Tongue (tissue), 2 donors: ENCODE measurements at regions not wholly inside any gene's neighbourhood (a gene's known extent, or its start where the extent isn't known, plus 50 kb on each side); places are given as distances from the start of the nearest gene placed in this dataset. TPM values are rescaled to one million over a fixed set of nuclear protein-coding genes. Genes with fewer than 3 reads are reported as not detected.
"Not testable (repeated sequence)": the region's sequence is repeated elsewhere in the genome, so short reads cannot be mapped to it uniquely, and the experiment has no call there.

Source experiments
- DNase-seq: peaks from one replicate; pipeline ENCODE4 v3.0.0-alpha.2; 2015
- small RNA-seq: library from RNA; depleted of rRNA; stranded (forward); fragments of <200 nt; gene quantifications from one replicate; pipeline ENCODE3, GENCODE V24; 2014; ENCODE audit warnings: low replicate concordance

- DNase-seq, result no peak
Measured at GRCh38 chr10:32141018-32141807, 85.0 kb upstream of the KIF5B start.

- no peak for DNase-seq
Measured at GRCh38 chr10:32140403-32140802, 84.2 kb upstream of the KIF5B start.

- DNase-seq, result peak; percentile 45
Measured at GRCh38 chr10:32139223-32140073, 83.2 kb upstream of the KIF5B start.

DNA sequence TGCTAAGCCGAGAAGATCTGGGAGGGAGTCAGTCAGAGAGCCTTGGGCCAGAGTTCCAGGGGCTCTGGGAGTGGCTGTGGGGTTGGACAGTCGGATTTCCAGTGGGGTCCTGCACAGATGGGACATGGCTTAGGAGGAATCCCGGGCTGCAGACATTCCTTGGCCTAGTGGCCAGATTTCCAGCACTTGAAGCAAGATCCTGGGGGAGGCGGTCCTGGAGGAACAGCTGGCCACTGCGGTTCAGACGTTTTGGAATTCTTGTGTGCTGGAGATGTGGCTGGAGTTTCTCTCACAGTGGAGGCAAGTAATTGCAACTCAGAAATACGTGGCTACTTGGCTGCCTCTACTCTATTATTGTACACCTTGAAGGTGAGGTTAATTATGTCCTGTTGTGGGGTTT, 80.7 kb upstream of the KIF5B start:
- peak; percentile 60 for DNase-seq

DNA sequence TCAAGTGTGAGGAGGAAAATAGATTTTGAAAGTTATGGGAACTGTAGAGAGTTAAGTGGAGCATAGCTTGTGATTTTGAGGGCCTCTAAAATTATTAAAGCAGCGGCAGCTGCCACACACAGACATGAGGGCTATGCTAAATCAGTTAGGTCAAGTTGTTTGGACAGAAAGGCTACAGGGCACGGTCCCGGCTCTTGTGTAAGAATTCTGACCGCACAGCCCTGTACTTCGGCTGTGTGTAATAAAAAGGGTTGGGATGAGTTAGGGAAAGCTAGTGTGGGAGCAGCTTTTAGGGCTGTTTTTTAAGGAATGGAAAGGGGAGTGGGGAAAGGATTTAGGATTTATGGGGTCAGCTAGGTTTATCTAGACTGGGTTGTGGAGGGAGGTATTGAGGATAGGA, 79.6 kb upstream of the KIF5B start:
- not testable (repeated sequence) for DNase-seq

DNA sequence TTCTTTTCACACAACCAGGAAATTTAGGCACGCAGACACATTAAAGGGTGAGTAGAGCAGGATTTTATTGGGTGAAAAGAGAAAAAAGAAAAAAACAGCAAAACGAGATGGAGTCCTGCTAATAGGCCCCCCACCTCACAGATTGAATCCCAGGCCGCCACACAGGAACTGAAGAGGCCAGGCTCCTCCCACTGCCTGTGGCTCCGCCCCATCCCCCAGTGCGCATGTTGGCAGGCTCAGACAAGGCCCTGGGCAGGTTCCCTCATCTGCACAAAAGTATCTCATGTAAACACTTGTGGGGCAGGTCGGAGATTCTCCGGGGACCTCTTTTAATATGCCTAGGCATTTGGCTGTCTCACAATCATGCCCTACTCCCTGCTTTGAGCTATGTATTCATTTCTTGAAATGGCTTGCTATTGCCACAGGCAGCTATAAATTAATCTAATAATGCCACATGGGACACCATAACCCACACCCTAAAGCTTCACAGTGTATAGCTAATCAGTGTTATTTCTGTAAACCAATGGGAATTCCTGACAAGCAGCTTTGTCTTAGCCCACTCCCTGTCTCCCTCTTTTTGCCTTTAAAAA, 76.2 kb upstream of the KIF5B start:
- DNase-seq, result no peak

DNA sequence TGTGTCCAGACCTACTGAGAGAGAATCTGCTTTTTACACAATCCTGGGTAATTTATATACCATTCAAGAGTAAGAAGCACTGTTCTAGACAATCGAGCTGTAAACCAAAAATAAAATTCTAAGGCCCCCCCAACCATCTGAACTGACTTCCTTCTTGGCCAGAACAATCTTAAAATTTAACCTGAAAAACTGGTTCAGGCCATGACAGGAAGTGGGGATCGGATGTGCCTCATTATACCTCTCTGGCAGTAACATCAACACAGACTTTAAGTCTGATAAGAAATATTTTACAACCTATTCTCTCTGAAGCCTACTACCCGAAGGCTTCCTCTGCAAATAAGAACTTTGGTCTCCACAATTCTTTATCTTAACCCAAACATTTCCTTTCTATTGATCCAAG, 75.2 kb upstream of the KIF5B start:
- no peak for DNase-seq

DNA sequence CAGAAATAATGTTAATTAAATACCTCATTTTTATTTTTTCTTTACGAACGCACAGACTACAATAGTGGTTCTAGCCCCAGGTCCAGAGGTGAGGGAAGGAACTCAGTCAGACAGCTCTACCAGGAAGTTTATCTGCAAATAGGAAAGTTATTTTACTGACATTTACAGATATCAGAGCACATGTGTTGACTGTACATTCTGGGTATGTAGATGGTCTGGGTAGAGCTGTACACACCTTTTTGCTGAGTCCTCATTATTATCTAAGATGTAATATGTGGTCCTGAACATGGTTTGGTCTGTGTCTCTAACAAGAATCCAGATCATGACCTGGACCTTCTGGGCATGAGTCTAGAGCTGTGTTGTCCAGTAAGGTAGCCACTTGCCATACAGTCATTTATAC, 74.6 kb upstream of the KIF5B start:
- DNase-seq, result no peak

GRCh38 chr10:32125023-32125422, 68.8 kb upstream of the KIF5B start:
- DNase-seq, result no peak

DNA sequence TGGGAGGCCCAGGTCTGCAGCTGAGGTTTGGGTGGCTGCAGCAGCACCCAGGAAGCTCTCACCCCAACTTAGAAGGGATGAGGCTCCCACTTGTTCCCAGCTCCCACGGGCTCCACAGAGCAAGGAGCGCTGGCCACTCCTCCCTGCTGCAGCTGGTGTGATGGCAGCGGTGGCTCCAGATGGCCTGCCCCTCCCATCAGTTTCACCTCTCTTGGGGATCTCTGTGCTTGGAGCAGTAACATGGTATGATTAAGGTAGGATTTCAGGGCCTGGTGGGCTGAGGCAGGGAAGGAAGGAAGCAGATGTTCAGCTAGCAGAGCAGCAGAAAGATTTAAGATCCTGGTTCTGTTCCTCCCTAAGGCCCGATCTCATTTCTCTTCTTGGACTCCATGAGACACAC, 66.8 kb upstream of the KIF5B start:
- DNase-seq, result no peak

DNA sequence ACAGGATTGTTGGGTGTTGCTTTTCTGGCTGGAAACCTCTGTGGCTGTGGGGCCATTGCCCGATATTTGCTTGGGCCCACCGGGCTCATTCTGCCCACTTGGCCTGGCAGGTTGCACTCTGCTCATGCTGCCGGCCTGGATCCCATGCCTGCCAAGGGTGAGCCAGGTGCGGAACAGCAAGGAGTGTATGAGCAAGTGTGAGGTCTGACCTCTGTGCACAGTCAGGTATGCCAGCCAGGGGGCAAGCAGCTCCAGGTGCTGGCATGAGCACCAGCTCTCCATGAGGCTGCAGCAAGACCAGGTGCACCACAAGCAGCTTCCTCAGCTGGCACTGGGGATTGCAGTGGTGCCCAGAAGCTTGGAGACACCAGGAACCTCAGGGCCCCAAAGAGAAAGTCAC, 65.4 kb upstream of the KIF5B start:
- no peak for DNase-seq

DNA sequence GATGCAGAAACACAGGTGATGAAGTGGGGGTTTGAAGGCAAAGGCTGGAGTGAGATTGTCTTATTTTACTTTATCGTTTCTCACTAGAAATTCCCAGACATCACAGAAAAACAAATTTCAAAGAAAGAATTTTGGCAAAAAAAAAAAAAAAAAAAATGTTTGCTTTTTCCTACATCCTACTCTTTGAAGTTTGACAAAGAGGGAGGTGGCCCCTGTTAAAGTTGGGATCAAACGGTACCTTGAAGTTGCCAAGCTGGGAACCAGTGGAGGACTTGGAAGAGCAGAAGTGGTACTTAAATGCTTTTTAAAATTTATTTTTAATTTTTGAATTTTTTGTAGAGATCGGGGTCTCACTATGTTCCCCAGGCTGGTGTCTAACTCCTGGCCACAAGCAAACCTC, 63.9 kb upstream of the KIF5B start:
- no peak for DNase-seq

- DNase-seq, result no peak
Measured at GRCh38 chr10:32114508-32114907, 58.3 kb upstream of the KIF5B start.

- DNase-seq, result no peak
Measured at GRCh38 chr10:32112055-32112454, 55.8 kb upstream of the KIF5B start.

GRCh38 chr10:32111585-32111984, 55.4 kb upstream of the KIF5B start:
- DNase-seq, result no peak

DNA sequence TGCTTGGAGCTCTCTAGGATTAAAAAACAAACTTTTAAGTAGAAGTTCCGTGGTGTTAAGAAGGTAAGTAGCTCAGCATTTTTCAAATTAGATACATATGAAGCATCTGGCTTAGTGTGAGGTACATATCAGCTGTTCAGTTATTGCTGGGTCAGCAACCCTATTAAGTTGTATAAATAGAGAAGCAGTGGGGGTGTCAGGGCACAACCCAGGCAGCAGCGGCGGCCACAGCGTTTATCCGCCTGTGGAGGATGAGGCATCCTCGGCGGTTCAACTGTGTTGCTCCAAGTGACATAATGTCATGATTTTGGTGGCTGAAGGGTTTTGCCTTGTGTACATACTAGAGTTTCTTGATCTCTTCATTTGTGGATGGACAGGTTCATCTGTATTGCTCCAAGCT, 54.6 kb upstream of the KIF5B start:
- DNase-seq, result no peak

GRCh38 chr10:32109603-32110002, 53.4 kb upstream of the KIF5B start:
- DNase-seq, result no peak

Small RNA genes lying in the stretch of these regions (small RNA-seq; reads per million reads assigned to genes)
- not detected for gene AL161932.1
- not detected for gene RNU7-22P
